ENCODE measurements at regions not wholly inside any gene's neighbourhood (a gene's known extent, or its start where the extent isn't known, plus 50 kb on each side); places are given as distances from the start of the nearest gene placed in this dataset.

DNA sequence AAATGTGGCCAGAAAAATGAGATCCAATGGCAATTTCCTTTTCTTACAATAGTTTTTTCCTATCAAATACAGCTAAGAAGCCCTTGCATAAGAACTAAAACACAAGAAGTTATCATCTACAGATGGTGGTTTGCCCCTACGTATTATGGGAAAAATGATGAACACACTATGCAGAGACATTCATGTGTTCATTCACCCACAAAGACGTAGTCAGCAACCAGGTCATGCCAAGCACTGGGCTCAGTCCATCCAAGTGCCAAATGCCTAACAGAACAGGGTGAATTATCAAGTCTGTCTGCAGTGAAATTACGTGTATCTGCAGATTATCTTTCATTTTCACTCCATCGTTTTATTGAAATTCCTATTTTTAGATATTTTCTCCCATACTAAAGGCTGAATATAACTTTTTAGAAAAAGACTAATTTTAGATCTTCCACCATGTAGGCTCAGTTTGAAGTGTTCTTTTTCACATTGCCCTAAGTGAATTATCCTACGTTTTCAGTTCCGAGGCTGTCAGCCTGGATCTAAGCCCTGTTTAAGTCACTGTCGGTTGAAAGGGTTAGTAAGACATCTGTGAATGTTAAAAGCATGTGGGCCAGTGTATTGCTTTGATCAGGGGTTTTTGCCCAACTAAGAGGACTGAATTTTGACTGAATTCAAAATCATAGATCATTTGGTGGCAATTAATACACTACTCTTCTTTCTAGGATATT is 78.1 kb upstream of the DHX40 start:
- H3K4me2 ChIP-seq (ENCODE audit: low read depth, low read length) = no peak overlapping the region
- H3K79me2 ChIP-seq (ENCODE audit: low read length) = no peaks in the 10 kb centered on the region
- no peak for DNase-seq
- H3K27me3 ChIP-seq (replicated peaks; ENCODE audit: insufficient read depth, low read length) = no peaks in the 10 kb centered on the region
- no peak overlapping the region for H2AFZ ChIP-seq (ENCODE audit: low read length)
- peaks cover 4% of the 10 kb centered on the region; the same call in 1 of the 2 replicates for H3K4me1 ChIP-seq (ENCODE audit: low read length)
- no peaks in the 10 kb centered on the region for H3K36me3 ChIP-seq (replicated peaks; ENCODE audit: insufficient read depth, low read length)
- H3K9ac ChIP-seq (ENCODE audit: low read length) = no peak overlapping the region
- no peaks in the 10 kb centered on the region for H4K20me1 ChIP-seq (ENCODE audit: insufficient read depth, low read length)
- no peak overlapping the region for H3K27ac ChIP-seq (ENCODE audit: low read length)
- no peaks in the 10 kb centered on the region; the same call in 1 of the 2 replicates for H3K9me3 ChIP-seq (replicated peaks; ENCODE audit: insufficient read depth, low read length)
- no peak for TF ChIP-seq EZH2phosphoT487 (IDR thresholded peaks at IDR 0.05; ENCODE audit: low read length)
- no peak for TF ChIP-seq CTCF (IDR thresholded peaks at IDR 0.05; ENCODE audit: low read length)
- TF ChIP-seq EZH2 (optimal IDR thresholded peaks at IDR 0.05; ENCODE audit: low read depth, low read length) = no peak
- H3K4me3 ChIP-seq (ENCODE audit: low read length) = no peak overlapping the region
- H3K9me2 ChIP-seq (replicated peaks; ENCODE audit: insufficient read depth, low read length) = no peaks in the 10 kb centered on the region
- no peaks in the 10 kb centered on the region for H3F3A ChIP-seq (ENCODE audit: insufficient read depth, low read length)

- no peaks in the 10 kb centered on the region for H3K36me3 ChIP-seq (replicated peaks; ENCODE audit: insufficient read depth, low read length)
- H3K9me3 ChIP-seq (replicated peaks; ENCODE audit: insufficient read depth, low read length) = no peaks in the 10 kb centered on the region; the same call in 1 of the 2 replicates
- H4K20me1 ChIP-seq (ENCODE audit: insufficient read depth, low read length) = no peaks in the 10 kb centered on the region
- no peak overlapping the region for H3K9ac ChIP-seq (ENCODE audit: low read length)
- H3K27me3 ChIP-seq (replicated peaks; ENCODE audit: insufficient read depth, low read length) = no peaks in the 10 kb centered on the region
- no peak for TF ChIP-seq CTCF (IDR thresholded peaks at IDR 0.05; ENCODE audit: low read length)
- TF ChIP-seq EZH2 (optimal IDR thresholded peaks at IDR 0.05; ENCODE audit: low read depth, low read length) = no peak
- TF ChIP-seq EZH2phosphoT487 (IDR thresholded peaks at IDR 0.05; ENCODE audit: low read length) = no peak
- H3K27ac ChIP-seq (ENCODE audit: low read length) = no peak overlapping the region
- no peaks in the 10 kb centered on the region for H3F3A ChIP-seq (ENCODE audit: insufficient read depth, low read length)
- no peak overlapping the region for H3K4me2 ChIP-seq (ENCODE audit: low read depth, low read length)
- H2AFZ ChIP-seq (ENCODE audit: low read length) = no peak overlapping the region
- H3K4me3 ChIP-seq (ENCODE audit: low read length) = no peak overlapping the region
- no peak for DNase-seq
- H3K9me2 ChIP-seq (replicated peaks; ENCODE audit: insufficient read depth, low read length) = no peaks in the 10 kb centered on the region
- no peaks in the 10 kb centered on the region for H3K79me2 ChIP-seq (ENCODE audit: low read length)
- peaks cover 6% of the 10 kb centered on the region; the same call in 1 of the 2 replicates for H3K4me1 ChIP-seq (ENCODE audit: low read length)
These were observed 76.6 kb upstream of the DHX40 start for GRCh38 chr17:59488805-59489204.

DNA sequence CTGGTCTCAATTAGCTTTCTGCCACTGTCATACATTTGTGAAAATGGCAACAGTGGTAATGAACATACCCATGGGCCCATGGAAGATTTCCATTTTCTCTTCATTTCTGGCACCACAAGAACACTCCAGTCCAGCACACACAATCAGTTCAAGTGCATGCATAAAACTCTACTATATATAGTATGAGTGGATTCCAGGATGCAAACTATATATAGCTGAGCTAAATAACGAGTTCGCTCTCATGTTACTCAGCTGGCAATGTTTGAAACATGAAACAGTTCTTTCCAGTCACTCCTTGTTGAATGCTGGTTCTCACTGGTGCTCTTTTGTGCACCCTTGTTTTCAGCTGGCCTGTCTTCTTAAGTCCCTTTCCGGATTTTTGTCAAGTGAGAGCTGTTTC is 75.2 kb upstream of the DHX40 start:
- H3K79me2 ChIP-seq (ENCODE audit: low read length) = no peaks in the 10 kb centered on the region
- H3K4me2 ChIP-seq (ENCODE audit: low read depth, low read length) = no peak overlapping the region
- H3K27ac ChIP-seq (ENCODE audit: low read length) = no peak overlapping the region
- DNase-seq = no peak
- peaks cover 6% of the 10 kb centered on the region; the same call in 1 of the 2 replicates for H3K4me1 ChIP-seq (ENCODE audit: low read length)
- no peak overlapping the region for H3K4me3 ChIP-seq (ENCODE audit: low read length)
- H3K9me2 ChIP-seq (replicated peaks; ENCODE audit: insufficient read depth, low read length) = no peaks in the 10 kb centered on the region
- no peaks in the 10 kb centered on the region for H3F3A ChIP-seq (ENCODE audit: insufficient read depth, low read length)
- H3K9ac ChIP-seq (ENCODE audit: low read length) = no peak overlapping the region
- no peaks in the 10 kb centered on the region for H4K20me1 ChIP-seq (ENCODE audit: insufficient read depth, low read length)
- TF ChIP-seq EZH2phosphoT487 (IDR thresholded peaks at IDR 0.05; ENCODE audit: low read length) = no peak
- no peak for TF ChIP-seq CTCF (IDR thresholded peaks at IDR 0.05; ENCODE audit: low read length)
- no peak for TF ChIP-seq EZH2 (optimal IDR thresholded peaks at IDR 0.05; ENCODE audit: low read depth, low read length)
- no peak overlapping the region for H2AFZ ChIP-seq (ENCODE audit: low read length)
- H3K27me3 ChIP-seq (replicated peaks; ENCODE audit: insufficient read depth, low read length) = no peaks in the 10 kb centered on the region
- no peaks in the 10 kb centered on the region for H3K36me3 ChIP-seq (replicated peaks; ENCODE audit: insufficient read depth, low read length)
- no peaks in the 10 kb centered on the region; the same call in 1 of the 2 replicates for H3K9me3 ChIP-seq (replicated peaks; ENCODE audit: insufficient read depth, low read length)

Data from MM.1S (cell line).